KOPT-K1 (cell line): ENCODE measurements at regions not wholly inside any gene's neighbourhood (a gene's known extent, or its start where the extent isn't known, plus 50 kb on each side); places are given as distances from the start of the nearest gene placed in this dataset.
"Not testable (repeated sequence)": the region's sequence is repeated elsewhere in the genome, so short reads cannot be mapped to it uniquely, and the experiment has no call there.

Experiments used
- H3K27ac ChIP-seq: fragments of 200-600 bp; sonication (generic); 2 replicates; pipeline ENCODE4 v1.5.1; 2016; ENCODE audit warnings: antibody characterized with exemption, mild to moderate bottlenecking, low read depth, low read length; ENCODE audit not compliant: poor library complexity, severe bottlenecking
- H3K36me3 ChIP-seq: fragments of 200-600 bp; sonication (generic); 2 replicates; pipeline ENCODE4 v1.5.1; 2017; ENCODE audit warnings: antibody characterized with exemption, mild to moderate bottlenecking, low read length, moderate library complexity; ENCODE audit not compliant: insufficient read depth
- H3K9me3 ChIP-seq: fragments of 200-600 bp; sonication (generic); 2 replicates; pipeline ENCODE4 v1.5.1; 2017; ENCODE audit warnings: antibody characterized with exemption, low read length, mild to moderate bottlenecking; ENCODE audit not compliant: insufficient read depth, poor library complexity, severe bottlenecking

DNA sequence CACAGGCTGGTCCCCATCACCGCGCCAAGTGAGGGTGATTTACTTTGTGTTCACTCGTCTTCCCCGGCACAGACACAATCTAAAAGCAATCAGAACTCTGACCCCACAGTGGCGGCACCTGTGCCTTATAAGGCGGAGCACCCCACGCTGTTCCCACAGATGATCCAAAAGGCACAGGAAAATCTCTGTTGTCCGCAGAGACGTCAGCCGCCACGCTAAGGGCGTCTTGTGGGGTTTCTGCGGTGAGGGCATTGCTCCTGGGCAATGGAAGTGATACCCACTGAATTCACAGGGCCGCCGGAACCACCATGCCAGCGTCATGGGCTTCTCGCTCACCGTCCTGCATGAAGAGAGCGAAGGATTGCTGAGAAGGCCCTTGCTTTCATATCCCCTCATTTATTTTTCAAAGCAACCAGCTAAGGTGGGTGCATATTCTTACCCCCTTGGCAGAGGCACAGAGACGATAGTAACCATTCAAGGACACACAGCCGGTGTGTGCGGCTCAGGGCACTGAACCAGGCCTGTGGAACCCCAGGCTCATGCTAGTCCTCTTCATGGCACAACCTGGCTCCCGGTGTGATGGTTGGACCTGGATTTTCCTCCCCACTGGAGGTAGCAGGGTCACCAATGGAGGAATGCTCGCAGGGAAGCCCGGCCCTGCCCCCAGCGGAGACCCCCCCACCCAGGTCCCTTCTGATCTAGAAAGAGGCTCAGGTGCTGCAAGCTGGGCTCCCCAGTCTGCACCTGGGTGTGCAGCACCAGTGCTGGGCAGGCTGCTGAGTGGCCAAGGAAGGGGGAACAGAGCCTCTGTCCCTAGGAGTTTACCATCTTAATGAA lies 279.0 kb downstream of the TCERG1L start:
- Histone ChIP-seq H3K36me3 (no peaks in the 10 kb centered on the region), H3K27ac (no peak overlapping the region), H3K9me3 (no peaks in the 10 kb centered on the region)

- H3K36me3 ChIP-seq = no peaks in the 10 kb centered on the region
- no peaks in the 10 kb centered on the region for H3K9me3 ChIP-seq
- H3K27ac ChIP-seq = no peak overlapping the region
Observed at GRCh38 chr10:131033166-131034085, 278.1 kb downstream of the TCERG1L start.

GRCh38 chr10:131034451-131034850 lies 277.1 kb downstream of the TCERG1L start:
- Histone ChIP-seq H3K9me3 (no peaks in the 10 kb centered on the region), H3K27ac (no peak overlapping the region), H3K36me3 (no peaks in the 10 kb centered on the region)

DNA sequence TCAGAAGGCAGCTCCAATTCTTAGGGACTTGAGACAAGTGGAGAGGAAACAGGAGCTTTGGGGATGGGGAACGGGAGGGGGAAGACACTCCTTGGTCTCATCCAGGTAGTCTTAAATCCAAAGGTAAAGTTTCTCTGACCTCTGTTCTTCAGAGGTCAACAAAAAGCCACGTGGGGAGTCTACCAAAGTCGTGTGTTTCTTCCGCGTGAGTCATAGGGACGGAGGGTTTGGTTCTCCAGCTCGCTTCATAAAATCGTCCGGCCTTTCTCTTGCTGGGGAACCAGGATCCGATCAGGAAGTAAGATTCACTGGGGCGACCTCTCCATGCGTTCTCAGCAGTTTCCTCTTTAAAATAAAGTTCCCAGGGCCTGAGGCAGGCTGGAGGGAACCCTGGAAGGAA lies 275.7 kb downstream of the TCERG1L start:
- H3K27ac ChIP-seq = no peak overlapping the region
- H3K36me3 ChIP-seq = no peaks in the 10 kb centered on the region
- H3K9me3 ChIP-seq = no peaks in the 10 kb centered on the region

DNA sequence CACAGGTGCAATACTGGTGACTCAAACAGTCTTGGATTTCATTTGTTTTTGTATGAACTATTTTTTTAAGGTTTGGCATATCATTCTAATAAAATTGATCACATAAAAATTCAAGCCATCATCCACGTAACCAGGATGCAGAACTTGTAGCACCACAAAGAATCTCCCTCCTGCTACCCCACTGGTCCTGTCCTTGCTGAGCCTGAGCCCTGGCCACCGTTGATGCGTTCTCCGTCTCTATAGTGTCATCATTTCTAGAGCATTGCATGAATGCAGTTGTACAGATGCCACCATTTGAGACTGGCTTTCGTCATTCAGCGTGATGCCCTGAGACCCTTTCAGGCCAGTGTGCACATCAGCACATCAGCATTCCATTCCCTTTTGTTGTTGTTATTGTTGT lies 273.5 kb downstream of the TCERG1L start:
- H3K36me3 ChIP-seq = no peaks in the 10 kb centered on the region
- no peaks in the 10 kb centered on the region for H3K9me3 ChIP-seq
- no peak overlapping the region for H3K27ac ChIP-seq

- Histone ChIP-seq H3K9me3 (no peaks in the 10 kb centered on the region), H3K36me3 (no peaks in the 10 kb centered on the region), H3K27ac (no peak overlapping the region)
Observed at GRCh38 chr10:131041031-131041430, 270.5 kb downstream of the TCERG1L start.

GRCh38 chr10:131041441-131041840 lies 270.1 kb downstream of the TCERG1L start:
- H3K27ac ChIP-seq = no peak overlapping the region
- no peaks in the 10 kb centered on the region for H3K9me3 ChIP-seq
- H3K36me3 ChIP-seq = no peaks in the 10 kb centered on the region

DNA sequence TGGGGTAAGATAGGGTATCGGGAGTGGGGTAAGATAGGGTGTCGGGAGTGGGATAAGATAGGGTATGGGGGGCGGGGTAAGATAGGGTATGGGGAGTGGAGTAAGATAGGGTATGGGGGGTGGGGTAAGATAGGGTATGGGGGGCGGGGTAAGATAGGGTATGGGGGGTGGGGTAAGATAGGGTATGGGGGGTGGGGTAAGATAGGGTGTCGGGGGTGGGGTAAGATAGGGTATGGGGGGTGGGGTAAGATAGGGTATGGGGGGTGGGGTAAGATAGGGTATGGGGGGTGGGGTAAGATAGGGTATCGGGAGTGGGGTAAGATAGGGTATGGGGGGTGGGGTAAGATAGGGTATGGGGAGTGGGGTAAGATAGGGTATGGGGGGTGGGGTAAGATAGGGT lies 269.5 kb downstream of the TCERG1L start:
- H3K27ac ChIP-seq, H3K9me3 ChIP-seq, H3K36me3 ChIP-seq: not testable (repeated sequence)
